Small intestine (tissue), 7 donors: ENCODE measurements at regions not wholly inside any gene's neighbourhood (a gene's known extent, or its start where the extent isn't known, plus 50 kb on each side); places are given as distances from the start of the nearest gene placed in this dataset.
"Not testable (repeated sequence)": the region's sequence is repeated elsewhere in the genome, so short reads cannot be mapped to it uniquely, and the experiment has no call there.

ENCODE experiments used
- DNase-seq, 2 donors: peaks; one replicate each; pipeline versions ENCODE4 v3.0.0 to v3.0.0-alpha.2; 2013
- FAIRE-seq: peaks from 2 replicates; lab custom pipeline; 2012; peaks lifted over from hg19 to GRCh38; lab: Jason Lieb, UNC
- H3K27ac ChIP-seq, 3 donors: one replicate each; pipeline ENCODE4 v1.5.1; 2013; ENCODE audit warnings: low read length in 2 of 3, mild to moderate bottlenecking in 2 of 3, control low read depth in 1 of 3, inconsistent platforms in 1 of 3, low read depth in 1 of 3, moderate library complexity in 1 of 3
- H3K27me3 ChIP-seq, 3 donors: one replicate each; pipeline ENCODE4 v1.6.1; 2013; ENCODE audit warnings: low read length in 3 of 3, inconsistent platforms in 1 of 3; ENCODE audit not compliant: control insufficient read depth in 3 of 3, insufficient read depth in 3 of 3
- H3K36me3 ChIP-seq, 3 donors: one replicate each; pipeline ENCODE4 v1.6.1; 2013; ENCODE audit warnings: low read length in 3 of 3, inconsistent platforms in 1 of 3, low read depth in 1 of 3, mild to moderate bottlenecking in 1 of 3, moderate library complexity in 1 of 3; ENCODE audit not compliant: control insufficient read depth in 3 of 3, insufficient read depth in 2 of 3
- H3K4me1 ChIP-seq, 3 donors: one replicate each; pipeline ENCODE4 v1.6.1; 2013; ENCODE audit warnings: low read length in 2 of 3, inconsistent platforms in 1 of 3, low read depth in 1 of 3, mild to moderate bottlenecking in 1 of 3, moderate library complexity in 1 of 3; ENCODE audit not compliant: control insufficient read depth in 3 of 3, insufficient read depth in 2 of 3
- H3K4me3 ChIP-seq, 3 donors: one replicate each; pipeline ENCODE4 v1.5.1; 2013; ENCODE audit warnings: low read length in 3 of 3, control low read depth in 1 of 3, inconsistent platforms in 1 of 3, low read depth in 1 of 3, mild to moderate bottlenecking in 1 of 3, moderate library complexity in 1 of 3
- H3K9me3 ChIP-seq, 2 donors: one replicate each; pipeline ENCODE4 v1.6.1; 2013; ENCODE audit warnings: low read depth in 1 of 2, low read length in 1 of 2; ENCODE audit not compliant: control insufficient read depth in 2 of 2, insufficient read depth in 1 of 2
- WGBS, 3 donors: extraction: QIAGEN DNeasy Blood & Tissue Kit; methylation state at CpG; one replicate each; pipeline ENCODE4 v1.1.7; 2013; 5-methylcytosine and 5-hydroxymethylcytosine counted together
- donor health status: healthy with polysubstance abuse.
- donor health status: control.
- donor health status: control.
- donor health status: Bipolar disorder and iron deficiency.
- donor health status: healthy.

DNA sequence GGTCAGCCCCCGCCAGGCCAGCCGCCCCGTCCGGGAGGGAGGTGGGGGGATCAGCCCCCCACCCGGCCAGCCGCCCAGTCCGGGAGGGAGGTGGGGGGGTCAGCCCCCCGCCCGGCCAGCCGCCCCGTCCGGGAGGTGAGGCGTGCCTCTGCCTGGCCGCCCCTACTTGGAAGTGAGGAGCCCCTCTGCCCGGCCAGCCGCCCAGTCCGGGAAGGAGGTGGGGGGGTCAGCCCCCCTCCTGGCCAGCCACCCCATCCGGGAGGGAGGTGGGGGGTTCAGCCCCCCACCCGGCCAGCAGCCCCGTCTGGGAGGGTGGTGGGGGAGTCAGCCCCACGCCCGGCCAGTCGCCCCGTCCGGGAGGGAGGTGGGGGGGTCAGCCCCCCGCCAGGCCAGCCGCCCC is 517.0 kb downstream of the EBF1 start:
- H3K4me3 ChIP-seq, H3K9me3 ChIP-seq, H3K4me1 ChIP-seq, H3K27me3 ChIP-seq, H3K36me3 ChIP-seq, H3K27ac ChIP-seq, FAIRE-seq, DNase-seq: not testable (repeated sequence)
- 92 to 98% (median 97%) methylated on average over 9 to 27 of the region's 27 CpGs for WGBS, 3 donors

DNA sequence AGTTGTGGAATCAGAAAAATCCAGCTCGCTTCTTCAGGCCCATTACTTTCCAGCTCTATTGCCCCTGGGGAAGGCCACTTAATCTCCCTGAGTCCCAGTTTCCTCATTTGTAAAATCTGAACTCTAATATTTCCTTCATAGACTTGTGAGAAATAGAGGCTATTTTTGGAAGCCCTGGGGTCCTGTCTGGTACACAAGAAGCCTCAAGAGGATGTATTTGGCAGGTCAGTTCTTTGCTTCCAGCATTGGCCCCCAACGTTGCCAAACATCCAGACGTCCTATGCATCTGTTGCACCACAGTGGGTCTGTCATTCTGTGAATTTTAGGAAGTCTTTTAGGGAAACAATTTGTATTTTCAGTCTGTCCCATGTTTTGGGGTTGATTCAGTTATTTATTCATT is 525.9 kb downstream of the EBF1 start:
- no peaks in the 10 kb centered on the region for H3K4me1 ChIP-seq
- H3K4me3 ChIP-seq = no peak overlapping the region
- no peaks in the 10 kb centered on the region for H3K27me3 ChIP-seq
- peaks cover 0 to 5% of the 10 kb centered on the region in 2 donors for H3K9me3 ChIP-seq
- H3K36me3 ChIP-seq = no peaks in the 10 kb centered on the region
- 63 to 67% (median 64%) methylated on average over 3 of the region's 3 CpGs for WGBS, 3 donors
- FAIRE-seq (no peak), DNase-seq (no peak)
- no peak overlapping the region for H3K27ac ChIP-seq

DNA sequence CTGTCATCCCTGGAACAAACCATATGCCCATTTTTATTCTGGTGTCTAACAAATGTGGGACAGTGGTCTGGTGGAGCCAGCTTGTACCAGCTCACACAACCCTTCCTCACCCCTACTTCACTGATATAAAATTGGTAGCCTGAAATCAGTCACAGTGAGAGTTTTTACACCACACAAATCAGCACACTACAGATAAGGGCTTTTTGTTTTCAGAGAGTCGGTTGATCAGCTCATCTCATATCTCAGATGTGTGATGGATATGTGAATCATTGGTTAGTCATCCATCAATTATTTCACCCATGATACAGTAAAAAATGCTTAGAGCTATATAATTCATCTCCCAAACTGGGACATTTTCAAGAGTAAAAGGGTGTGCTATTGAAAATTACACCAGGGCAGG is 529.2 kb downstream of the EBF1 start:
- Histone ChIP-seq H3K9me3 (no peaks in the 10 kb centered on the region), H3K4me1 (no peaks in the 10 kb centered on the region), H3K27ac (no peak overlapping the region), H3K36me3 (no peaks in the 10 kb centered on the region), H3K27me3 (no peaks in the 10 kb centered on the region), H3K4me3 (no peak overlapping the region)
- FAIRE-seq (no peak), DNase-seq (no peak)
- 51 to 82% (median 53%) methylated on average over 1 of the region's 1 CpG for WGBS, 3 donors

DNA sequence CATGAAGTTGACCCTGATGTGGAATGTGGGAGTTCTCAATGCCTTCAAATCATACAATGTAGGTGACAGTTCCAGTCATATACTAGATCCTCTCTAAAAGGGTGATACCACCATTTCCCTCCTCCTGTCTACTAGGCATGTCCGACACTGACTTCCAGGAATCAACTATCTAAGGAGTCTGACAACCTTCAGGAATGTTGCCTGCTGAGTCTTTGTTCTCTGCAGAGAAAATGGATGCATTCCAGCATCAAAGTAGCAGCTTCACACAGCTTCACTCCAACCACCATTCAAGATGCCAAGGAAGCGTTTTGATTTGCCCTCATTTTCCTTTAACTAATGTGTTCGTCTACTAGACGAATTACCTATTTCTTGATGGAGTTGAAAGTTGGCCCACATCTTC is 530.2 kb downstream of the EBF1 start:
- Histone ChIP-seq H3K4me3 (no peak overlapping the region), H3K4me1 (no peaks in the 10 kb centered on the region), H3K36me3 (no peaks in the 10 kb centered on the region), H3K27me3 (no peaks in the 10 kb centered on the region), H3K9me3 (no peaks in the 10 kb centered on the region), H3K27ac (no peak overlapping the region)
- FAIRE-seq (no peak), DNase-seq (no peak)
- 82 to 92% (median 87%) methylated on average over 4 of the region's 4 CpGs for WGBS, 3 donors

DNA sequence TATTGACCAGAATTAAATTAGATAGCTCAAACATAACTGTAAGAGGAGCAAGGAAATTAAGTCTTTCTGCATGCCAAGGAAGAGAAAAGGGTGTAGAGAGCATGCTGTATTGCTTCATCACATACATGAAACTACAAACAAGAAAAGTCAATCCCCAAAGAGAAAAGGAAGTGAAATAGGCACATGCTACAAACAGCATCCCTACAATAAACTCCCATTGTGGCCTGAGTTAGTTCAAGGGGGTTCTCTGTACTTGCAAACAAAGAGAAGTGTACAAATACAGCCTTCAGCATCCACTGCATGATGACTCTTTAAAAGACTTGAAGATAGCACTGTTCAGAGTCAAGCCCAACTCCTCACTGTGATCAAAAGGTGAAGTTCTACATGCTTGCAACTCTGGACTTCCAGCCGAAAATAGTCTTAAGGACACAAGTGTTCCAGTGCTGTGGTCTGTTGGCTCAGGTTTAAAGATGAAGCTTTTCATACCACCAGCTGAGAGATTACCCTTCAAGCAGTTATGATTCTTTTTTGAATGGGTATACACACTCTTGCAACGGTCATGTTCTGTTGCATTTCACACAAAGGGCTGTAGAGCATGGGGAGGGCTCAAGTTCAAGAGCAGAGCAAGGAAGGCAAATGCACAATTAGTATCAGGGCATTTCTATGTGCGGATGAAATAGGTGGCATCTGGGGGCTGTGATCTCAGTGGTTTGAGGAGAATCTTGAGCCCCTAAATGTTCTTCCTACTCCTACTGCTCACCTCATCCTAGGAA is 534.5 kb downstream of the EBF1 start:
- no peaks in the 10 kb centered on the region for H3K9me3 ChIP-seq
- DNase-seq (no peak), FAIRE-seq (no peak)
- H3K4me3 ChIP-seq = no peak overlapping the region
- H3K4me1 ChIP-seq = no peaks in the 10 kb centered on the region
- no peak overlapping the region for H3K27ac ChIP-seq
- H3K27me3 ChIP-seq = no peaks in the 10 kb centered on the region
- WGBS, 3 donors = 58 to 91% (median 71%) methylated on average over 3 of the region's 3 CpGs
- no peaks in the 10 kb centered on the region for H3K36me3 ChIP-seq

DNA sequence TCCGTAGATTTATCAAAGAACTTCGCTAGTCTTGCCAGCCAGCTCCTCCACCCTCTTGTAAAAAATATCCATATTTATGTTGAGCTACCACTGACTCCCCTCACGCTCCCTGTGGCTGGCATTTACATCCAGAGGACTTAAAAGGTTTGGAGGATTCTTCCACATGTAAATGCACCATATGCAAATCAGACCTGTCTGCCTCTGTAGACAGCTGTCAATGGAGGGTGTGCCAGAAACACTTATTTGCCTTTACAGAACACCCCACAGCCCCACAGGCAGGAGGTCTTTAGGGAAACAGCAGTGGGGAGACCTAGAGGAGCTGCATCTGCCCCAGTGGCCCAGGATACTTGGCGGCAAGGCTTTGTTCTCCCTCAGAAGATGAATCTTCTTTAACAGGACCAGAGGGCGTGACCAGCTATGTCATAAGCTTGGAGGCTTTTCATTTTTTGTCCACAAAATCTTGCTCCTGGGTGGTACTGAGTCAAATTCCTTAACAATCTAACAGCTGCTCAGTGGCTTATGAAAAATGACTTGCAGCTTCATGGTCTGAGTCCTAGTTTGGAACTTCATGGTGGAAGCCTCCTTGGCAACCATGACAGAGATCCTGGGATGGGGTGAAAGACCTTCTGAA is 535.8 kb downstream of the EBF1 start:
- Histone ChIP-seq H3K36me3 (no peaks in the 10 kb centered on the region), H3K27ac (no peak overlapping the region), H3K4me3 (no peak overlapping the region), H3K27me3 (no peaks in the 10 kb centered on the region), H3K4me1 (no peaks in the 10 kb centered on the region), H3K9me3 (no peaks in the 10 kb centered on the region)
- DNase-seq (no peak), FAIRE-seq (no peak)
- 81 to 87% (median 87%) methylated on average over 5 of the region's 5 CpGs for WGBS, 3 donors

DNA sequence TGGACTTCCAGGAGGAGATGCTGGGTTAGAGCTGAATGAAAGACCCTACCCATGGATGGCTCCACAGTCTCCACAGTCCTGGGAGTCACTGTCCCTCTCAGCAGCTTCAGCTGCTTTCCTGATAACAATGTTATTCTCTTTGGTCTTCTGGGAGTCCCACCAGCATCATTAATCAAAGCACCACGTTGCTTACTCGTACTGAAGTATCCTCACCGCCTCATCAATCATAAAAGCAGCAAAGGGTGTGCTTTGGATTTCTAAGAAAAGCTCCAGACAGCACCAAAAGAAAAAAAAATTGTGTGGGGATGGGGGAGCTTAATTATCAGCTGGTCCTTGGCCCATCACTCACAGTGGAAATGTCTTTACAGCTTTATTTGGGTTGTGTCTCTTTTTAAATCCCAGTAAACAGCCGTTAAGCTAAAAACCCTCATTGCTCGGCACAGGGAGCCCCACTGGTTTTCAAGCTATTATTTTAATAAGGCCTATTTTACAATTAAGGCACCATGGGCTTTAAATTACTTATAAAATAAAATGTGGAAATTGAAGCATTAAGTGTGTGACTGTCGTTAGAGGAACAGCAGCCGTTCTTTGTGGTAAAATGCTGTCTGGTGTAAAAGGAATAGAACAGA is 538.0 kb downstream of the EBF1 start:
- DNase-seq (no peak), FAIRE-seq (no peak)
- H3K9me3 ChIP-seq = no peaks in the 10 kb centered on the region
- no peaks in the 10 kb centered on the region for H3K27me3 ChIP-seq
- no peaks in the 10 kb centered on the region for H3K4me1 ChIP-seq
- WGBS, 3 donors = 71 to 78% (median 71%) methylated on average over 7 of the region's 7 CpGs
- no peak overlapping the region for H3K4me3 ChIP-seq
- no peaks in the 10 kb centered on the region for H3K36me3 ChIP-seq
- H3K27ac ChIP-seq = no peak overlapping the region

DNA sequence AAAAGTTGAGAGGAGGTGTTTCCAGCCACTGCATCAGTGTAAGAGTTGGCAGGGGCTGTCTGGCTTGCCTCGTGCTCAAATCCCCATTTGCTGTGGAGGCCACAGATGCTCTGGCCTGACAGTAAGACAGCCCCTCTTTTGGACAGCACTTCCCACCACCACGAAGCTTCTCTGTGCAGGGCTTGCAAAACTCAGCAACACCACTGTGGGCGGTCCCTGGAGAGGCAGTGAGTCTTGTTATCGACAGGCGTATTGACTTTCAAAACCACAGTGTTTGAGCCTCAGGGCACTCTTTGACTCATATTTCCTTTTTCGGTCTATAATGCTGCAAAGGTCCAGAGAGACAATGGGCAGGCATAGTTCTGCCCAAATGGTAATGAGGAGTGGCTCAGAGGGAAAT is 539.5 kb downstream of the EBF1 start:
- FAIRE-seq = no peak

More for the DNA sequence above, 539.5 kb downstream of the EBF1 start:
- H3K9me3 ChIP-seq = no peaks in the 10 kb centered on the region
- H3K36me3 ChIP-seq = no peaks in the 10 kb centered on the region
- WGBS, 3 donors = 23 to 51% (median 40%) methylated on average over 6 of the region's 6 CpGs
- no peak overlapping the region for H3K27ac ChIP-seq
- H3K27me3 ChIP-seq = no peaks in the 10 kb centered on the region
- no peaks in the 10 kb centered on the region for H3K4me1 ChIP-seq
- H3K4me3 ChIP-seq = no peak overlapping the region
- DNase-seq = no peak
